ENCODE measurements at regions not wholly inside any gene's neighbourhood (a gene's known extent, or its start where the extent isn't known, plus 50 kb on each side); places are given as distances from the start of the nearest gene placed in this dataset.

DNA sequence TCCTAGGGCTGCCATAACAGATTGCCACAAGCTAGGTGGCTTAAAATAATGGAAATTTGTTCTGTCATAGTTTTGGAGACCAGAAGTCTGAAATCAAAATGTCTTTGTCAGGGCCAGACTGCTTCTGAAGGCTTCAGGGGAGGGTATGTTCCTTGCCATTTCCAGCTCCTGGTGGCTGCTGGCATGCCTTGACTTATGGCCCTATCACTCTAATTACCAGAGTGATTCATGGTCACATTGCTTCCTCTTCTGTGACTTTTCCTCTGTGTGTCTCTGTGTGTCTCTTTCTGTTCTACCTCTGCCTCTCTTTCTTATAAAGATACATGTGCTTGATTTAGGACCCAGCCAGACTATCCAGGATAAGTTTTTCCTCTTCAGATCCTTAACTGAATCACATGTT lies 635.2 kb upstream of the IMPG1 start:
- TF ChIP-seq, protein P1, sequence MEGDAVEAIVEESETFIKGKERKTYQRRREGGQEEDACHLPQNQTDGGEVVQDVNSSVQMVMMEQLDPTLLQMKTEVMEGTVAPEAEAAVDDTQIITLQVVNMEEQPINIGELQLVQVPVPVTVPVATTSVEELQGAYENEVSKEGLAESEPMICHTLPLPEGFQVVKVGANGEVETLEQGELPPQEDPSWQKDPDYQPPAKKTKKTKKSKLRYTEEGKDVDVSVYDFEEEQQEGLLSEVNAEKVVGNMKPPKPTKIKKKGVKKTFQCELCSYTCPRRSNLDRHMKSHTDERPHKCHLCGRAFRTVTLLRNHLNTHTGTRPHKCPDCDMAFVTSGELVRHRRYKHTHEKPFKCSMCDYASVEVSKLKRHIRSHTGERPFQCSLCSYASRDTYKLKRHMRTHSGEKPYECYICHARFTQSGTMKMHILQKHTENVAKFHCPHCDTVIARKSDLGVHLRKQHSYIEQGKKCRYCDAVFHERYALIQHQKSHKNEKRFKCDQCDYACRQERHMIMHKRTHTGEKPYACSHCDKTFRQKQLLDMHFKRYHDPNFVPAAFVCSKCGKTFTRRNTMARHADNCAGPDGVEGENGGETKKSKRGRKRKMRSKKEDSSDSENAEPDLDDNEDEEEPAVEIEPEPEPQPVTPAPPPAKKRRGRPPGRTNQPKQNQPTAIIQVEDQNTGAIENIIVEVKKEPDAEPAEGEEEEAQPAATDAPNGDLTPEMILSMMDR (IDR thresholded peaks at IDR 0.05; ENCODE audit: low read depth, low read length, missing input control): no peak
- TF ChIP-seq YY1 (IDR thresholded peaks at IDR 0.05): no peak

Data from liver (tissue), 2 donors.